SK-N-SH (cell line): ENCODE measurements at regions not wholly inside any gene's neighbourhood (a gene's known extent, or its start where the extent isn't known, plus 50 kb on each side); places are given as distances from the start of the nearest gene placed in this dataset.
A peak's percentile ranks its signal among the peaks of the same experiment; 100 is the strongest.

Source experiments
- CTCF ChIA-PET: fragments of 300-600, 350-600 bp; formaldehyde crosslinking; extraction: SDS; loops from one replicate; lab custom pipeline; 2021; lab: Yijun Ruan, JAX
- POLR2A ChIA-PET: fragments of 350-600 bp; sonication (Branson Sonifier 250); formaldehyde crosslinking; extraction: SDS; loops from one replicate; lab custom pipeline; 2020; ENCODE audit warnings: antibody characterized with exemption, inconsistent platforms; lab: Yijun Ruan, JAX
- DNase-seq: peaks from one replicate; pipeline ENCODE4 v3.0.0; 2012
- H2AFZ ChIP-seq: fragments of 200-600 bp; sonication (generic); 2 replicates; pipeline ENCODE4 v1.8.1; 2016; ENCODE audit warnings: antibody characterized with exemption, mild to moderate bottlenecking, low read depth
- H3F3A ChIP-seq: fragments of 200-600 bp; sonication (generic); replicated peaks from 2 replicates; pipeline ENCODE3; 2016; ENCODE audit warnings: antibody characterized with exemption, mild to moderate bottlenecking; ENCODE audit not compliant: insufficient read depth
- H3K27ac ChIP-seq, 2 experiments: fragments of 200-500 bp in 1 of 2; fragments of 200-600 bp in 1 of 2; sonication (Bioruptor generic) in 1 of 2; sonication (generic), shearing (Covaris generic) in 1 of 2; 2 replicates each; pipeline versions ENCODE4 v1.5.1 to v1.6.1; 2014 to 2016; ENCODE audit warnings: low read depth in 2 of 2, inconsistent platforms in 1 of 2, low read length in 1 of 2, mild to moderate bottlenecking in 1 of 2, mixed read lengths in 1 of 2
- H3K27me3 ChIP-seq: fragments of 200-600 bp; sonication (generic), shearing (Covaris generic); 2 replicates; pipeline ENCODE4 v1.6.1; 2016; ENCODE audit warnings: mixed run types; ENCODE audit not compliant: insufficient read depth
- H3K36me3 ChIP-seq, 2 experiments: fragments of 200-500 bp in 1 of 2; fragments of 200-600 bp in 1 of 2; sonication (Bioruptor generic) in 1 of 2; sonication (generic) in 1 of 2; replicated peaks in 1 of 2; 2 replicates each; pipeline versions ENCODE3 to v1.5.1; 2014 to 2016; ENCODE audit warnings: low read length in 1 of 2, mild to moderate bottlenecking in 1 of 2; ENCODE audit not compliant: insufficient read depth in 2 of 2, control insufficient read depth in 1 of 2
- H3K4me1 ChIP-seq, 2 experiments: fragments of 200-500 bp in 1 of 2; fragments of 200-600 bp in 1 of 2; sonication (Bioruptor generic) in 1 of 2; sonication (generic), shearing (Covaris generic) in 1 of 2; 2 replicates each; pipeline versions ENCODE4 v1.5.1 to v1.6.1; 2014 to 2016; ENCODE audit warnings: low read depth in 1 of 2, low read length in 1 of 2, mixed run types in 1 of 2; ENCODE audit not compliant: insufficient read depth in 2 of 2, control insufficient read depth in 1 of 2
- H3K4me2 ChIP-seq: fragments of 200-600 bp; sonication (generic), shearing (Covaris generic); 2 replicates; pipeline ENCODE4 v1.6.1; 2017; ENCODE audit warnings: mixed run types
- H3K4me3 ChIP-seq, 2 experiments: fragments of 200-500 bp in 1 of 2; fragments of 200-600 bp in 1 of 2; sonication (Bioruptor generic) in 1 of 2; sonication (generic), shearing (Covaris generic) in 1 of 2; 2 replicates each; pipeline versions ENCODE4 v1.5.1 to v1.8.1; 2014 to 2016; ENCODE audit warnings: low read depth in 2 of 2, inconsistent platforms in 1 of 2, low read length in 1 of 2, mild to moderate bottlenecking in 1 of 2, mixed read lengths in 1 of 2, moderate library complexity in 1 of 2
- H3K79me2 ChIP-seq: fragments of 200-600 bp; sonication (generic); 2 replicates; pipeline ENCODE4 v1.8.1; 2017; ENCODE audit warnings: mild to moderate bottlenecking; ENCODE audit not compliant: insufficient read depth
- H3K9ac ChIP-seq: fragments of 200-600 bp; sonication (generic); 2 replicates; pipeline ENCODE4 v1.6.1; 2017; ENCODE audit warnings: mixed run types
- H3K9me2 ChIP-seq: fragments of 200-600 bp; sonication (generic); 2 replicates; pipeline ENCODE4 v1.6.1; 2017; ENCODE audit warnings: mixed run types
- H3K9me3 ChIP-seq: fragments of 200-600 bp; sonication (generic); 2 replicates; pipeline ENCODE4 v1.6.1; 2017; ENCODE audit warnings: mixed run types, mild to moderate bottlenecking, moderate library complexity
- H4K20me1 ChIP-seq: fragments of 200-600 bp; sonication (generic); 2 replicates; pipeline ENCODE4 v1.6.1; 2017; ENCODE audit warnings: mild to moderate bottlenecking, mixed run types; ENCODE audit not compliant: insufficient read depth
- CHD2 ChIP-seq: fragments of 150-350 bp; IDR thresholded peaks from 2 replicates; pipeline ENCODE4 v1.6.1; 2018; ENCODE audit warnings: low read length; ENCODE audit not compliant: partially characterized antibody
- EP300 ChIP-seq, 2 experiments: IDR thresholded peaks; 2 replicates each; pipeline versions ENCODE4 v1.4.0 to v1.6.1; 2012; ENCODE audit warnings: borderline replicate concordance in 1 of 2, low read depth in 1 of 2, low read length in 1 of 2
- FOSL2 ChIP-seq: IDR thresholded peaks from 2 replicates; pipeline ENCODE4 v1.4.0; 2012; ENCODE audit warnings: low read depth, mild to moderate bottlenecking, moderate library complexity, borderline replicate concordance
- NRF1 ChIP-seq: IDR thresholded peaks from 2 replicates; pipeline ENCODE4 v1.6.1; 2012; ENCODE audit warnings: low read depth, mild to moderate bottlenecking, low read length
- POLR2AphosphoS5 ChIP-seq: IDR thresholded peaks from 2 replicates; pipeline ENCODE4 v1.6.1; 2012; ENCODE audit warnings: low read depth, low read length
- RXRA ChIP-seq: IDR thresholded peaks from 2 replicates; pipeline ENCODE4 v1.4.0; 2012; ENCODE audit warnings: low read depth, mild to moderate bottlenecking, borderline replicate concordance
- SMC3 ChIP-seq: IDR thresholded peaks from 2 replicates; pipeline ENCODE4 v1.6.1; 2012; ENCODE audit warnings: low read depth, low read length, improper control_type of control experiment
- TAF1 ChIP-seq: IDR thresholded peaks from 2 replicates; pipeline ENCODE4 v1.6.1; 2012; ENCODE audit warnings: low read depth, mild to moderate bottlenecking, low read length, moderate library complexity, borderline replicate concordance
- TEAD4 ChIP-seq: IDR thresholded peaks from 2 replicates; pipeline ENCODE4 v1.4.0; 2012; ENCODE audit warnings: mild to moderate bottlenecking, borderline replicate concordance; ENCODE audit not compliant: insufficient read depth
- WGBS: methylation state at CpG from one replicate; pipeline ENCODE4 v1.1.6; 2017; ENCODE audit warnings: low lambda C conversion rate; 5-methylcytosine and 5-hydroxymethylcytosine counted together
- TF ChIP-seq, protein P1 (sequence below): IDR thresholded peaks from 2 replicates; pipeline ENCODE4 v1.6.1; 2012; ENCODE audit warnings: mild to moderate bottlenecking, low read depth, low read length, moderate library complexity
- TF ChIP-seq, protein P2 (sequence below): IDR thresholded peaks from 2 replicates; pipeline ENCODE4; 2012

DNA sequence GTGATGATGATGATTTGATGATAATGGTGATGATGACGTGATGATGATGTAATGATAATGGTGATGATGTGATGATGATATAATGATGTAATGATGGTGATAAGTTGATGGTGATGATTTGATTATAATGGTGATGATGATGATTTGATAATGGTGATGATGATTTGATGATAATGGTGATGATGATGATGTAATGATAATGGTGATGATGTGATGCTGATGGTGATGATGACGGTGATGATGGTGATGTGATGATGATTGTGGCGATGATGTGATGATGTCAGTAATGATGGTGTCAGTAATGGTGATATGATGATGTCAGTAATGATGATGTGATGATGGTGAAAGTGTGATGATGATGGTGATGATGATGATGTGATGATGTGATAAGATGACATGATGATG, 613.4 kb downstream of the AACS start:
- Histone ChIP-seq H3K79me2 (no peaks in the 10 kb centered on the region), H3F3A (no peaks in the 10 kb centered on the region), H3K27ac (no peak overlapping the region), H3K36me3 (no peaks in the 10 kb centered on the region), H3K9ac (no peak overlapping the region), H3K4me1 (no peaks in the 10 kb centered on the region), H3K4me2 (no peak overlapping the region), H3K9me3 (no peaks in the 10 kb centered on the region), H3K4me3 (no peak overlapping the region), H3K27me3 (no peaks in the 10 kb centered on the region), H4K20me1 (no peaks in the 10 kb centered on the region), H2AFZ (no peak overlapping the region), H3K9me2 (no peaks in the 10 kb centered on the region)
- no peak for DNase-seq
- whole genome bisulfite sequencing = 15% methylated on average over 3 of the region's 3 CpGs
- CTCF ChIA-PET = no interaction called here
- POLR2A ChIA-PET = no interaction called here
- TF ChIP-seq, protein P1, sequence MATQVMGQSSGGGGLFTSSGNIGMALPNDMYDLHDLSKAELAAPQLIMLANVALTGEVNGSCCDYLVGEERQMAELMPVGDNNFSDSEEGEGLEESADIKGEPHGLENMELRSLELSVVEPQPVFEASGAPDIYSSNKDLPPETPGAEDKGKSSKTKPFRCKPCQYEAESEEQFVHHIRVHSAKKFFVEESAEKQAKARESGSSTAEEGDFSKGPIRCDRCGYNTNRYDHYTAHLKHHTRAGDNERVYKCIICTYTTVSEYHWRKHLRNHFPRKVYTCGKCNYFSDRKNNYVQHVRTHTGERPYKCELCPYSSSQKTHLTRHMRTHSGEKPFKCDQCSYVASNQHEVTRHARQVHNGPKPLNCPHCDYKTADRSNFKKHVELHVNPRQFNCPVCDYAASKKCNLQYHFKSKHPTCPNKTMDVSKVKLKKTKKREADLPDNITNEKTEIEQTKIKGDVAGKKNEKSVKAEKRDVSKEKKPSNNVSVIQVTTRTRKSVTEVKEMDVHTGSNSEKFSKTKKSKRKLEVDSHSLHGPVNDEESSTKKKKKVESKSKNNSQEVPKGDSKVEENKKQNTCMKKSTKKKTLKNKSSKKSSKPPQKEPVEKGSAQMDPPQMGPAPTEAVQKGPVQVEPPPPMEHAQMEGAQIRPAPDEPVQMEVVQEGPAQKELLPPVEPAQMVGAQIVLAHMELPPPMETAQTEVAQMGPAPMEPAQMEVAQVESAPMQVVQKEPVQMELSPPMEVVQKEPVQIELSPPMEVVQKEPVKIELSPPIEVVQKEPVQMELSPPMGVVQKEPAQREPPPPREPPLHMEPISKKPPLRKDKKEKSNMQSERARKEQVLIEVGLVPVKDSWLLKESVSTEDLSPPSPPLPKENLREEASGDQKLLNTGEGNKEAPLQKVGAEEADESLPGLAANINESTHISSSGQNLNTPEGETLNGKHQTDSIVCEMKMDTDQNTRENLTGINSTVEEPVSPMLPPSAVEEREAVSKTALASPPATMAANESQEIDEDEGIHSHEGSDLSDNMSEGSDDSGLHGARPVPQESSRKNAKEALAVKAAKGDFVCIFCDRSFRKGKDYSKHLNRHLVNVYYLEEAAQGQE = no peak
- no peak for TF ChIP-seq TEAD4
- TF ChIP-seq EP300 (IDR thresholded peaks at IDR 0.05; ENCODE audit: borderline replicate concordance in 1 of 2, low read depth in 1 of 2, low read length in 1 of 2) = no peak
- no peak for TF ChIP-seq TAF1
- no peak for TF ChIP-seq RXRA
- no peak for TF ChIP-seq FOSL2
- TF ChIP-seq NRF1 = no peak
- TF ChIP-seq CHD2 = no peak
- TF ChIP-seq POLR2AphosphoS5 = no peak
- TF ChIP-seq, protein P2, sequence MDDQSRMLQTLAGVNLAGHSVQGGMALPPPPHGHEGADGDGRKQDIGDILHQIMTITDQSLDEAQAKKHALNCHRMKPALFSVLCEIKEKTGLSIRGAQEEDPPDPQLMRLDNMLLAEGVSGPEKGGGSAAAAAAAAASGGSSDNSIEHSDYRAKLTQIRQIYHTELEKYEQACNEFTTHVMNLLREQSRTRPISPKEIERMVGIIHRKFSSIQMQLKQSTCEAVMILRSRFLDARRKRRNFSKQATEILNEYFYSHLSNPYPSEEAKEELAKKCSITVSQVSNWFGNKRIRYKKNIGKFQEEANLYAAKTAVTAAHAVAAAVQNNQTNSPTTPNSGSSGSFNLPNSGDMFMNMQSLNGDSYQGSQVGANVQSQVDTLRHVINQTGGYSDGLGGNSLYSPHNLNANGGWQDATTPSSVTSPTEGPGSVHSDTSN = no peak

DNA sequence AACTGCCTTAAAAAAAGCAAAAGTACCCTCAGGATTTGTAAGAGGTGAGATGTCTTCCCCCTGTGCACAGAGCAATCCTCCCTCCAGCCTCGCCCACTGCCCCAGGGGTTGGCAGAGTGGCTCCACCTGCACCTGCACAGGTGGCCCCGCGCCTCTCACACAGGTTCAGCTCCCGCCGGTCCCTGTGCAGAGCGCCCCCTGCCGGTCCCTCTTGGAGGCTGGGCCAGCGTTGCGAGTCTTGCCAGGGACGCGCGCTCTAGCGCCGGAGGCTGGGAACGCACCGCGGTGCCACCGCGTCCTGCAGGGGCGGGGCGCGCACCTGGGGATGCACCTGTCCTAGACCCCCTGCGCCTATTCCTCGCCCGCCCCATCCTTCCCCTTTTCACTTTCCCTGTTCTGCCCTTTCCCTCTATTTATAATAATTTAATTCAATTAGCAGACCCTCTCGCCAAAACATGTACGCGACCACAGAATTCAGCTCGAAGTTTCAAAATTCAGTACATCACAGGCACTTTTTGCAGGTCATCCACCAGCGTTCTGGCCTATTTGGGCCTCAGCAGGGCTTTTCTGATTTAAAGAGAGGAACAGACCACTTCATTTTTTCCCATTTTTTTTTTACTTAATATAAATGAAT, 618.6 kb downstream of the AACS start:
- peak; percentile 33; the same call in 1 of the 2 replicates for TF ChIP-seq SMC3
- TF ChIP-seq, protein P1 = no peak
- DNase-seq = peak; percentile 66
- CTCF ChIA-PET = interaction anchor here (0.6 to 2.2 kb wide), 12 partner anchors 9 to 500 kb away, joined by 3 to 8 read pairs (median 3); no protein-coding TSS in a partner anchor

More for the DNA sequence above, 618.6 kb downstream of the AACS start:
- Histone ChIP-seq H3K9me2 (no peaks in the 10 kb centered on the region), H3K4me3 (no peak overlapping the region; a peak in 1 of 4 replicates), H3K9me3 (no peaks in the 10 kb centered on the region), H3K27me3 (no peaks in the 10 kb centered on the region), H4K20me1 (no peaks in the 10 kb centered on the region), H3K27ac (no peak overlapping the region), H2AFZ (no peak overlapping the region), H3K9ac (no peak overlapping the region), H3K36me3 (no peaks in the 10 kb centered on the region), H3K4me2 (no peak overlapping the region), H3K4me1 (no peaks in the 10 kb centered on the region), H3F3A (no peaks in the 10 kb centered on the region), H3K79me2 (no peaks in the 10 kb centered on the region)
- POLR2A ChIA-PET = no interaction called here
- 18% methylated on average over 16 of the region's 30 CpGs for WGBS
